Activated CD8-positive, alpha-beta memory T cell treated with anti-CD3 and anti-CD28 coated beads for 1 hour (primary cell): ENCODE measurements at regions not wholly inside any gene's neighbourhood (a gene's known extent, or its start where the extent isn't known, plus 50 kb on each side); places are given as distances from the start of the nearest gene placed in this dataset.

ENCODE experiments used
- DNase-seq, 2 donors: peaks; one replicate each; pipeline ENCODE4 v3.0.0-alpha.2; 2020; ENCODE audit warnings: low read depth in 1 of 2; ENCODE audit errors: extremely low read depth in 1 of 2

- DNase-seq, result no peak
Observed at GRCh38 chr4:108301545-108302251, 133.0 kb upstream of the LEF1 start.

- no peak for DNase-seq
Observed at GRCh38 chr4:108297605-108298004, 128.9 kb upstream of the LEF1 start.

GRCh38 chr4:108292229-108292628 lies 123.5 kb upstream of the LEF1 start:
- DNase-seq, result no peak

DNA sequence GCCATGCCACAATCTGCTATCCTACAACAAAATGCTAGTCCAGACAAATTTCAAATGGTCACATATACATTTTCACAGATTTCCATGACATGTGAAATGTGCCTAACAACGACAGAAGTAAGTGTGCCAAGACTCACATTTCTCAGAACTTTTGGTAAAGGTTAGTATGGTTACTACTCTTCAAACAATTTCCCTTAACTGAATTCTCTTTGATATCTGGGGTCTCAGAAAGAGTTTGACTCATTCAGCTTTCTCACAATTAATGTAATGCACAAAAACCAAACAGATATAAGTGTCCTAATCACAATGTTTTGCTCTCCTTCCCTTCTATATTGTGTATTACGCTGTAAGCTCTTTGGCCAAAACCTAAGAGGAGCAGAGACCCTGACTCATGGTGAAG lies 122.4 kb upstream of the LEF1 start:
- no peak for DNase-seq

DNA sequence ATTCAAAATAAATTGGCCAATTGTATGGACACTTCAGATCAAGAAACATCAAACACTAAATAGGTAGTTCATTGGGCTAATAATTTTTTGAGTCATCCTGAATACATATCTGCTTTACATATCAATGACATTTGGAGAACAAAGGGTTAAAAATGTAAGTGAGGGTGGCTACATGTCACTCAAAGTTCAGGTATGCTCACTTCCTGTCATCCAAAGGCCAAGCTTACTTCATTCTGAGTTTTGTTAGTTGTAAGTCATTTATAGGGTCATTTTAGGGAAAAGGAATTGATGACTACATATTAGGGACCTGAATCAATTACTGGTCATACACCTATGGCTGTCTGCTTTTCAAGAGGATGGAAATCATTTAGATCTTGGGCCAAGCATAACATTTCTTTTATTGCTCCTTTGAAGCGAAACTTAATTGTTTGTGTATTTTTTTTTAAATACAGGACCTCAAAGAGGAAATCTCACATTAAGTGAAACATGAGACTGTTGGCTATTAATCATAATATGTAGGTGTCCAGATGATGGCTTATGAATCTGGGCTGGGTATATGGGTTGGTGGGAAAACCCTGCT lies 119.2 kb upstream of the LEF1 start:
- DNase-seq, result no peak

GRCh38 chr4:108280072-108280471 lies 111.3 kb upstream of the LEF1 start:
- DNase-seq, result no peak

GRCh38 chr4:108276690-108277089 lies 108.0 kb upstream of the LEF1 start:
- DNase-seq, result no peak

GRCh38 chr4:108272986-108273385 lies 104.3 kb upstream of the LEF1 start:
- no peak for DNase-seq

- no peak for DNase-seq
Observed at GRCh38 chr4:108272561-108272960, 103.8 kb upstream of the LEF1 start.

- DNase-seq, result no peak
Observed at GRCh38 chr4:108272046-108272445, 103.3 kb upstream of the LEF1 start.

DNA sequence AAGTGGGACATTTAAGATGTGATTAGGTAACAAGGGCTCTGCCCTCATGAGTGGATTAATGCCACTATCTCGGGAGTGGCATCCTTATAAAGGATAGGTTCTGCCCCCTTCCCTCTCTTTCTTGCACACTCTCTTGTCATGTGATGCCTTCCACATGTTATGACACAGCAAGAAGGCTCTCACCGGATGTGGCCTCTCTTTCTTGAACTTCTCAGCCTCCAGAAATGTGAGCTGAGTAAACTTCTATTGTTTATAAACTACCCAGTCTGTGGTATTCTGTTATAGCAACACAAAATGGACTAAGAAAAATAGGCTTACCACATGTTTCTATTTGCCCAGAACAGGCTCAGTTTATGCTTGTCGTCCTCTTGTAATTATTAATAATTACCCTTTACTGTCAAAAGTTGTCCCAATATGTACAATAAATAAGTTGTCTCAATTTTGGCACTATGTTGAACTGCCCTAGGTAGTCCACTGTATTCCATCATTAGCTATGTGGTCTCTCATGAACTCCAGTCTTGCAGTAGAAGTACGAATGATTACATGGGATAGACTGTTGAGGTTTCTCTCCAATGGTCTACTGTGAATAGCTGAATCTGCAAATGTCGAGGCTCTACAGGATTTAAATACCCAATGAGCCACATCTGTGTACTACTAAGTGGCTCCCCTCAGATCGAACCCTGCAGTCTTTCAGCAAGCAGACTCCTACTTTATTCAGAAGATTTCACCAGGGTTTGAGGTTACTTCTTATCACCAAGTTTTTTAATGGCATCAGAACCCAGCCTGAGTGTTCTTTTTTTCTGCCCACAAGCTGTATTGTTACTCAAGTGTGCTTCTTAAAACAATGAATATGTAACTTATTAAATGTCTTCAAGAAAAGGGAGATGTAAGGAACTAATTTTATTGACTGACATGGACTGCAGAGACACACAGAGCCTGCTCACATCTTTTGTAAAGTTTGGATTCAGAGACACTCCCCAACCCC lies 102.0 kb upstream of the LEF1 start:
- DNase-seq, result no peak

GRCh38 chr4:108264693-108265092 lies 96.0 kb upstream of the LEF1 start:
- DNase-seq, result no peak

GRCh38 chr4:108263057-108263456 lies 94.3 kb upstream of the LEF1 start:
- no peak for DNase-seq

DNA sequence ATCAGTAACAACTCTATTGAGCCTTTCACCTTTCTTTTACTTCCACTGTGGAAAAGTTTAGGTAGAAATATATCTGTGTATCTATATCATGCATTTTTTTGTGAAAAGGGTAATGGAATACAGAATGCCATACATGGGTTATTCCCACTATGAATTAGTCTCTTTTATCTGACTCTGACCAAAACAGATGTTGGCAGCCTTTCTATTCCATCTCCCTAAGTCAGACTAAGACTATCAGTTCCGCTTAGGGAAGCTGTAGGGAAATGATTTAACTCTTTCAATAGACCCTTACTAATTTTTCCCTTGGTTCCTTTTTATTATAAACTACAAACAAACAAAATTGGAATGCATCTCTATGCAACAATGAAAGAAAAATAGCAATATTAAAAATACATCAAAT lies 92.3 kb upstream of the LEF1 start:
- DNase-seq, result no peak

GRCh38 chr4:108256538-108256937 lies 87.8 kb upstream of the LEF1 start:
- no peak for DNase-seq

GRCh38 chr4:108255203-108255747 lies 86.5 kb upstream of the LEF1 start:
- DNase-seq, result no peak

DNA sequence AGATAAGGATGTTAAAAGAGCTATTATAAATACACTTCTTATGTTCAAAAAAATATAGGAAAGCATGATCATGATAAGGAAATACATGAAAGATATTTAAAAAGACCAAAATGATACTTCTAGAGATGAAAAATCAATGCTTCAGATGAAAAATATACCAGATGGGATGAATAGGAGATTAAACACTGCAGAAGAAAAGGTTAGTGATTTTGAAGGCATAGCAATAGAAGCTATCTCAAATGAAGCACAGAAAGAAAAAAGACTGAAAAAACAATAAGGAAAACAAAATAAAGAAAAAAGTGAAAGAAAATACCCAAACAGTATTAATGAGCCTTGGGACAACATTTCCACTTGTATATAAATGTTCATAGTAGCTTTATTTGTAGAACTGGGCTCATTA lies 80.7 kb upstream of the LEF1 start:
- no peak for DNase-seq

GRCh38 chr4:108247387-108248049 lies 78.8 kb upstream of the LEF1 start:
- DNase-seq, result no peak

DNA sequence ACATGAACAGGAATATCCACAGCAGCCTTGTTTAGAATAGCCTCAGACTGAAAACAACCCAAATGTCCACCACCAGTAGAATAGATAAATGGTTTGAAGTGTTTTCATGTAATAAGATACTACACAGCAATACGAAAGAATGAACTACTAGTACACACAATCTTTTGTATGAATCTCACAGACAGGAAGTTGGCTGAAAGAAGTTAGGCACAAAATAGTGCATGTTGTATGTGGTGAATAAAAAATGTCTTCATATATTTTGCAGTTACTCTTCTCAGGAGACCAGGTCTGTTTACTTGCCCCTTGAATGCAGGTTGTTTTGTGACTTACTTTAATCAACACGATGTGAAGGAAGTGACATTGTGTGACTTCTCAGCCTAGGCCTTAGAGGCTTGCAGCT lies 75.9 kb upstream of the LEF1 start:
- no peak for DNase-seq

GRCh38 chr4:108240366-108240765 lies 71.6 kb upstream of the LEF1 start:
- no peak for DNase-seq

- no peak for DNase-seq
Observed at GRCh38 chr4:108237693-108238092, 69.0 kb upstream of the LEF1 start.
